ENCODE measurements at regions not wholly inside any gene's neighbourhood (a gene's known extent, or its start where the extent isn't known, plus 50 kb on each side); places are given as distances from the start of the nearest gene placed in this dataset.

DNA sequence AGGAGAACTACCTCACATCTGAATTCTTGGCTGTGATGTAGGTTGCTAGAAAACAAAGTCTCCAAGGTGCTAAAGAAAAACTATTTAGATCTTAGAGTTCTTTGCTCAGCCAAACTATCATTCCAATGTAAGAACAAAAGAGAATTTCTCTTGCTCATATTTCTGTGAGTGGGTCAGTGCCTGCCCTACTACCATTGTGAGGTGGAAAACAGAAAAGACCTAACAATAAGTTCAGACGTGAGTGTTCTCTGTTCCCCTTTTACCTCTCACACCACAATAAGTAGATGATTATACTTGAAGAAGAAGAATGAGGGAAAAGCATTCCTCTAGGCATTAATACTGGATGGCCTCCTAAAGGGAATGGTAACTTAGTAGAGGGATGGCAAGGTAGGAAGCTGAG is 187.4 kb upstream of the KITLG start:
- Mint-ChIP-seq H3K9me3 (peaks cover 13% of the 10 kb centered on the region), H3K27me3 (ENCODE audit: low read depth) (no peaks in the 10 kb centered on the region), H3K4me1 (no peaks in the 10 kb centered on the region), H3K36me3 (no peaks in the 10 kb centered on the region), H3K27ac (no peak overlapping the region), H3K4me3 (no peak overlapping the region)
- TF ChIP-seq, protein P1, sequence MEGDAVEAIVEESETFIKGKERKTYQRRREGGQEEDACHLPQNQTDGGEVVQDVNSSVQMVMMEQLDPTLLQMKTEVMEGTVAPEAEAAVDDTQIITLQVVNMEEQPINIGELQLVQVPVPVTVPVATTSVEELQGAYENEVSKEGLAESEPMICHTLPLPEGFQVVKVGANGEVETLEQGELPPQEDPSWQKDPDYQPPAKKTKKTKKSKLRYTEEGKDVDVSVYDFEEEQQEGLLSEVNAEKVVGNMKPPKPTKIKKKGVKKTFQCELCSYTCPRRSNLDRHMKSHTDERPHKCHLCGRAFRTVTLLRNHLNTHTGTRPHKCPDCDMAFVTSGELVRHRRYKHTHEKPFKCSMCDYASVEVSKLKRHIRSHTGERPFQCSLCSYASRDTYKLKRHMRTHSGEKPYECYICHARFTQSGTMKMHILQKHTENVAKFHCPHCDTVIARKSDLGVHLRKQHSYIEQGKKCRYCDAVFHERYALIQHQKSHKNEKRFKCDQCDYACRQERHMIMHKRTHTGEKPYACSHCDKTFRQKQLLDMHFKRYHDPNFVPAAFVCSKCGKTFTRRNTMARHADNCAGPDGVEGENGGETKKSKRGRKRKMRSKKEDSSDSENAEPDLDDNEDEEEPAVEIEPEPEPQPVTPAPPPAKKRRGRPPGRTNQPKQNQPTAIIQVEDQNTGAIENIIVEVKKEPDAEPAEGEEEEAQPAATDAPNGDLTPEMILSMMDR (IDR thresholded peaks at IDR 0.05; ENCODE audit: unreplicated experiment) = no peak
- no peak for DNase-seq (ENCODE audit: low spot score in 2 of 2, unreplicated experiment in 2 of 2)

DNA sequence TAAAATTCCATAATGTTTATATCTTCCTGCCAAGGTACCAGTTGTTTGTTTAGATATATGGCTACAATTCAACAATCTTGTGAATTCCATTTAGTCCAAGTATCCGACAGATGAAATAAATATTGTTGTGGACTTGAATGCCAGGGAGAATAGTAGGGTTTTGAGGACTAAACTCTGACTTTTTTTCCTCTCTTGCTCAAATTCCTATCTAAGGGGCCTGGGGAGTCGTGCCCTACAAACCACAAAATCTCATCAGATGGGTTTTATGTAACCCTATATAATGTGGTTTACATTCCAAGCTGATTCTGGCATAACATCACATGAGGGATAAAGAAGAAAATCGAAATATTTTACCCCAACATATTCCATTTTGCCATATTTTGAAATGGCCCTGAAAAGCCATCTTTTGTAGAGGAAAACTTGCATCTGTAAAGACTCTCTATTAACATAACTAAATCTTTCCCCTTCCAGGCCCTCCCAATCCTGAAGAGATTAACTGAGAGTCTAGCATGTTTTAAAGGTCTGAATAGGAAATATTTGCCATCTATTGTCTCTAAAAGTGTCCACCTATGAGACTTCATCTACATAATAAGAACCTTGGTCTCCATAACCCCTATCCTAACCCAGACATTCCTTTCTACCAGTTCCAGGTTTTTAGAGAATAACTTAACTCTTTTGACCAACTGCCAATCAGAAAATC is 184.7 kb upstream of the KITLG start:
- Mint-ChIP-seq H3K27me3 (ENCODE audit: low read depth) (no peaks in the 10 kb centered on the region), H3K4me3 (no peak overlapping the region), H3K27ac (no peak overlapping the region), H3K9me3 (peaks cover 22% of the 10 kb centered on the region), H3K36me3 (no peaks in the 10 kb centered on the region), H3K4me1 (no peaks in the 10 kb centered on the region)
- DNase-seq (ENCODE audit: low spot score in 2 of 2, unreplicated experiment in 2 of 2) = no peak
- TF ChIP-seq, protein P1 (IDR thresholded peaks at IDR 0.05; ENCODE audit: unreplicated experiment) = no peak

DNA sequence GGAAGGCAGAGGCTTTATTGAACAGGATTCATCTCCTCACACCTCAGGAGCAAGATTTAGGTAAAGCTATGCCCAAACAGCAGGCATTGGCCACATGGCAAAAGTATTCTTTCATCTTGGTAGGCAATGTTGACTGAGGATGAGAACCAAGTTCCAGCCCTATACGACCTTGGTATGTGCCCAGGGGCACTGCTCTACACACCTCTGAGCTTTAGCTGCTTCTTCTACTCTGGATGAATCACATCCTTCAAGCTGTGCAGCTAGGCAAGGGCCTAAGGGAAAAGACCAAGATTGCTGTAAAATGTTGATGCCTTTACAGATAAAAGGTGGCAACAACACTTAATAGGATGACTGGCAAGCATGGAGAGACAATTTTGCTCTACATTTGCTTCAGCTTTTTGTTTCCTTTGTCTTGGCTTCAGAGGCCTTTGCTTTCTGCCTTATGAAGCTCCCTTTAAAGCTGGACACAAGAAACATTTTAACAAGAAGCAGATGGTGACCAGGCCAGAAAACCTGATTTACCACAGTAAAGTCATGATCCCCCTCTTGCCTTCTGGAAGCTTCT is 183.3 kb upstream of the KITLG start:
- Mint-ChIP-seq H3K27ac (no peak overlapping the region), H3K9me3 (peaks cover 22% of the 10 kb centered on the region), H3K27me3 (ENCODE audit: low read depth) (no peaks in the 10 kb centered on the region), H3K4me3 (no peak overlapping the region), H3K36me3 (no peaks in the 10 kb centered on the region), H3K4me1 (no peaks in the 10 kb centered on the region)
- TF ChIP-seq, protein P1 (IDR thresholded peaks at IDR 0.05; ENCODE audit: unreplicated experiment) = no peak
- no peak for DNase-seq (ENCODE audit: low spot score in 2 of 2, unreplicated experiment in 2 of 2)

DNA sequence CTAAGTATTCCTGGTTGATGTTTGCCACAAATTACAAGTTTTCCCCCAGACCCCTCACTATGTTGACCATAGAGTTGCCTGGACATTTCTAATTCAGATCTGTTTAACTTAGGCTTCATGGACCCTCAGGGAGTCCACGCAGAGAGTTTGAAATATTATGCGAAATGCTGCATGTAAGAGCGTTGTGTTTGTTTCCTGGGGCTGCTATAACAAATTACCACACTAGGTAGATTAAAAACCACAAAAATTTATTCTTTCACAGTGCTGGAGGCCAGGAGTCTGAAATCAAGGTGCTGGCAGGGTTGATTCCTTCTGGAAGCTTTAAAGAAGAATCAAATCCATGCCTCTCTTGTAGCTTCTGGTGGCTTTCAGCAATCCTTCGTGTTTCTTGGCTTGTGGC is 177.9 kb upstream of the KITLG start:
- Mint-ChIP-seq H3K4me3 (no peak overlapping the region), H3K4me1 (peaks cover 4% of the 10 kb centered on the region), H3K36me3 (no peaks in the 10 kb centered on the region), H3K27ac (no peak overlapping the region), H3K9me3 (peaks cover 13% of the 10 kb centered on the region), H3K27me3 (ENCODE audit: low read depth) (no peaks in the 10 kb centered on the region)
- DNase-seq (ENCODE audit: low spot score in 2 of 2, unreplicated experiment in 2 of 2) = no peak
- TF ChIP-seq, protein P1 (IDR thresholded peaks at IDR 0.05; ENCODE audit: unreplicated experiment) = no peak

DNA sequence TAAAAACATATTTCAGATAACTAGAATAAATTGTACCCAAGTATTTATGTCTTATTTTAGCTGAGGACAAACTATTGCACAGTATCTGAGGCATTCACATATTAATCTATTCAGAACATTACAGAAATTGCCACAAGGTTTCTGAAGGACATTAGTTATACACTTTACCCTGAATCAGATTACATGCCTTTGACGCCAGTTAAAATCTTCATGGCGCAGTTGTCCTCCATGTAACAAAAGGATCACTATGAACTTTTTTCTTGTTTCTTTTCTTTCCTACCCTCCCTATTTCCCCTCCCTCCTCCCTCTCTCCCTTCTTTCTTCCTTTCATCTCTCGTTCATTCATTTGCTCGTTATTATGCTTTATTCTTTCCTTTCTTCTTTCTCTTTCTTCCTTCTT is 176.6 kb upstream of the KITLG start:
- Mint-ChIP-seq H3K36me3 (no peaks in the 10 kb centered on the region), H3K27ac (no peak overlapping the region), H3K4me1 (peaks cover 4% of the 10 kb centered on the region), H3K27me3 (ENCODE audit: low read depth) (no peaks in the 10 kb centered on the region), H3K9me3 (peaks cover 11% of the 10 kb centered on the region), H3K4me3 (no peak overlapping the region)
- TF ChIP-seq, protein P1 (IDR thresholded peaks at IDR 0.05; ENCODE audit: unreplicated experiment) = no peak
- no peak for DNase-seq (ENCODE audit: low spot score in 2 of 2, unreplicated experiment in 2 of 2)
